ENCODE measurements at regions not wholly inside any gene's neighbourhood (a gene's known extent, or its start where the extent isn't known, plus 50 kb on each side); places are given as distances from the start of the nearest gene placed in this dataset.
"Not testable (repeated sequence)": the region's sequence is repeated elsewhere in the genome, so short reads cannot be mapped to it uniquely, and the experiment has no call there.

GRCh38 chr18:22717536-22717935 is 215.6 kb upstream of the RBBP8 start:
- TF ChIP-seq, protein P1, sequence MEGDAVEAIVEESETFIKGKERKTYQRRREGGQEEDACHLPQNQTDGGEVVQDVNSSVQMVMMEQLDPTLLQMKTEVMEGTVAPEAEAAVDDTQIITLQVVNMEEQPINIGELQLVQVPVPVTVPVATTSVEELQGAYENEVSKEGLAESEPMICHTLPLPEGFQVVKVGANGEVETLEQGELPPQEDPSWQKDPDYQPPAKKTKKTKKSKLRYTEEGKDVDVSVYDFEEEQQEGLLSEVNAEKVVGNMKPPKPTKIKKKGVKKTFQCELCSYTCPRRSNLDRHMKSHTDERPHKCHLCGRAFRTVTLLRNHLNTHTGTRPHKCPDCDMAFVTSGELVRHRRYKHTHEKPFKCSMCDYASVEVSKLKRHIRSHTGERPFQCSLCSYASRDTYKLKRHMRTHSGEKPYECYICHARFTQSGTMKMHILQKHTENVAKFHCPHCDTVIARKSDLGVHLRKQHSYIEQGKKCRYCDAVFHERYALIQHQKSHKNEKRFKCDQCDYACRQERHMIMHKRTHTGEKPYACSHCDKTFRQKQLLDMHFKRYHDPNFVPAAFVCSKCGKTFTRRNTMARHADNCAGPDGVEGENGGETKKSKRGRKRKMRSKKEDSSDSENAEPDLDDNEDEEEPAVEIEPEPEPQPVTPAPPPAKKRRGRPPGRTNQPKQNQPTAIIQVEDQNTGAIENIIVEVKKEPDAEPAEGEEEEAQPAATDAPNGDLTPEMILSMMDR (IDR thresholded peaks at IDR 0.05), result not testable (repeated sequence)
- not testable (repeated sequence) for TF ChIP-seq POLR2A (IDR thresholded peaks at IDR 0.05)

Measured in esophagus squamous epithelium (tissue), 4 donors.